Activated T-cell treated with anti-CD3 and anti-CD28 coated beads for 24 hours (primary cell): ENCODE measurements at regions not wholly inside any gene's neighbourhood (a gene's known extent, or its start where the extent isn't known, plus 50 kb on each side); places are given as distances from the start of the nearest gene placed in this dataset.
"Not testable (repeated sequence)": the region's sequence is repeated elsewhere in the genome, so short reads cannot be mapped to it uniquely, and the experiment has no call there.

ENCODE experiments used
- DNase-seq: peaks from one replicate; pipeline ENCODE4 v3.0.0-alpha.2; 2020; ENCODE audit warnings: low read depth

DNA sequence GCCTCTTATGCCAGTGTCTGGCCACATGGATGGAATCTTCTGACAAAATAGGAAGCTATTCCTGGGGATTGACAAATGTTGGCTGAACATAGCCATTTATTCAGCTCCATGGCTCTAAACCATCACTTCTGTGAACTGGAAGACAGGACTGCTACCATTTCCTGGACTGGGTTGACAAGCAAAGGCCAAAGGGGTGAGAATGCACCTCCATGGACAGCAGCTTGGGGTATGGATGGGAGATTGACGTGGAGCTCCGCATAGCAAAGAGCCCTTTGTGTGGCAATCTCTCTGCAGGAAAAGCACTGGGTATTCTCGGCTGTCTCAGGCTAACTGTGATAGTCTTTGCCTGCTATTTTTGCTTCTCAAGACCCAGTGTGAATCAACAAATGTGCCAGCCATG lies 223.0 kb upstream of the EGLN3 start:
- no peak for DNase-seq

DNA sequence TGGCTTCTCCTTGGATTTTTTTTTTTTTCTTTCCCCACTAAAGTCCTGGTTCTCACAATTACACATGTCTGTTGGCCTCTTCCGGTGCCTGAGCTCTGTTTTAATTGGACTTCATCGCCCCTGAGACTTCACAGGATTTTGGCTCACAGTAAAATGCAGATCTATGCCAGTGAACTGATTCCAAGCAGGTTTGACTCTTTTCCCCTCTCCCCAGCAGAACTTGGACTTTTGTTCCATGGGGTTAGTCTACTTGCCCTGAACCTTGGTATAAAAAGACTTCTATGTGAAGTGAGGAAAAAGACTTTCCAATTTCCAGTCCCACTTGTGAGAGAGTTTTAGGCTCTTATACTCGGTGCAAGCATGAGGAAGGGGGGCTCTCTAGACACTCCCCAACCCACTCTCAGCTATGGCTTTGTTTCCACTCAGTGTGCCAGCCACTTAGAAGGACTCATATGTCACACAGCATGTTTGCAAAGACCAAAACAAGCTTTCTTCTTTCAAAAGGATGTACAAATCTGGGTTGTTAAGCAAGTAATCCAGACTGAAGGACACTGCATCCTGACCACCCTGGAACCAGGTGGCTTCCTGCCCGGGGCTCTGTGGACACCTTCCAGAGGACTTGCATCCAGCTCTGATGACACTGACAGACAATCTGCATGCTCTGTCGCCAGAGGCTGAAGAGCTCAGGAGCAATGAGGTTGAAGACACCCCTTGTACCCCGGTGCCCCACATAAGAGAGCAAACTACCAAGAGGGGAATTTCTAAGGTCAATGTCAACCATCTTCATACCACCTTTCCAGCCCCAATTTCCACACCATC lies 221.9 kb upstream of the EGLN3 start:
- no peak for DNase-seq

DNA sequence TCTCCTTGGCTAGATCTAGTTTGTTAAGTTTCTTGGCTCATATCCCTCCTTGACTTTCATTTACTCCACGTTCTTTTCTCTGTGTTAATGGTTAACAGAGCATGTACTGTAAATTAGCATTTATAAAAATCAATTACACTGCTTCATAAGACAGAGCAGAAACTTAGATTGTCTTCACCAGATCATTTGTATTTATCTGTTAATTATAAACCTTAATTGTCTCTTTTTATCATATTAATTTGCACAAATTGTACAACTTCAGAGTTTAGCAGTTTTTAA lies 221.2 kb upstream of the EGLN3 start:
- no peak for DNase-seq

DNA sequence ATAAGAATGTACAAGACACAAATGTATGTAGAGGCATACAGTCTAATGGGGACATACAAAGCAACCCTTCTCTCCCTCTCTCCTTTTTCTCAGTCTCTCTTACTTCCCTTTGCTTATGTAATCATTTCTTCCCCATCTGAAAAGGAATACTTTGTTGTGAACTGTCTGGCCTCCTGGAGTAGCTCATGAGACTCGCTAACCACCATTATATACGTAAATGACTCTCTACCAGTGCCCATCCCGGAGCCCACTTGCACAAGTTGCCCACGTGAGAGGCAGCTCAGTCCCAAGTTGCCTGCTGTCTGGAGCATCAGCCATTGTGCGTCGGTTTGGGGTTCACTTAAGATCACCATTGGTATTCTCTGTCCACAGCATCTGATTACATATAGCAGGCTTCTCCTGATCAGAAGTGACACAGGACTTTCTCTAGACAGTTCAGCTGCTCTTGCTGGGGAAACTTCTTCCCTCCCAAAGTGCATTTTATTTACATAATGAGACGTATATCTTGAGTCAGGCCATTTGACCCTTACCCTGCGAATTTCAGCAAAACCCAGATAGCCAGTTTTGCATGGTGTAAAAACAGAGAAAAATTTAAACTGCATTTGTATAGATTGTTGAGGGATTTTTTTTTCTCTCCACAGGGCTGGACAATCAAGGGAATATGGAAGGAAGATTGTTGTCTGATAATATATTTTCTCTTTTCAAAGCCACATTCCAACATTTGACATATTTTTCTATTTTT lies 220.7 kb upstream of the EGLN3 start:
- no peak for DNase-seq

DNA sequence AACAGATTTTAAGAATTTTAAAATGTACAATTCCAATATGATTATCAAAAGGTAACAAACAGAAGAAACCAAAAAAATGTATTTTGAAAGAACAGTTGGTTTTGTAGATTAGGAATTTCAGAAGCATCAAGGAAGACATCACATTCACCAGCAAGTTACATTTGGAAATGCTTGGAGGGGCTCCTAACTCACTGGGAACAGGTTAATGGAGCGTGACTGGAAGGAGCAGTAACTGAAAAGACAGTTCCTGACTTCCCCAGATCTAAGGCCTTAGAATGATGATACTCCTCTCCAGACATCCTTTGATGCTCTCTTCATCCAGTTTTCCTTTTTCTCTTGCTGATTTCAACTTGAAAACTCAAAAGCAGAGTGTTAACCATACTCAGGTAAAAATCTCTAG lies 220.0 kb upstream of the EGLN3 start:
- no peak for DNase-seq

DNA sequence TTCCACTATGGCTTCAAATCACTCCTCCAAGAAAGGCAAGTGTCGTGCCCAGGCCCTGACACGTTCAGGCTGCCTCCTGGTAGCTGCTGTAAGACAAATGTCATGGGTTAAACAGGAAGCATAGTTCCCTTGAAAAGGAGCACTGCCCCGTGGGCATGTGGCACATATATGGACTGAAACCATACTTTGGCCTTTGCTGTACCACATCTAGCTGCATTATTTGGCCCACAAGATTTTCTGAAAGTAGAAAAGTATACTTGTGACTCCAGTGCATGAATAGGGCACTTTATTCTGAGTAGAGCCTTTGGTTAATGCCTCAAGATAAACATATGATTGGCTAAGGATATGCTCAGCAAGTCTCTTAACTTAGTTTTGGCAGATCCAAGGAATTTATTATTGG lies 218.7 kb upstream of the EGLN3 start:
- DNase-seq, result no peak

DNA sequence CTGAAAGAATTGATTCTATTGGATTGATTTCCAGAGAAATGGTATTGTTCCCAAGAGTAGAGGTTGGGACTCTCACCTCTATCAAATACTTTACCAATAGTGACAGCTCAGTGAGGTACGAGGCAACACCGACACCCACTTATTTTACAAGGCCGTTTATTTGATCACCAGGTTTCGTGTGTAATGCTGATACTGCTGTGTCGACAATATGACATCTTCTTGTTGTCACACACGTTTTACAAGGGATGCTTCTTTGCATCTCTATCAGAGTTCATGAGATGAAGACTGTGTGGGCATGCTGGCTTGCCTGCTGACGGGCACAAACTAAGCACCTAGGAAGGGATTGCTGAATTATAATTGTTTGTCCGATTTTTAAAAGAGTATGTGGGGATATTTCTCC lies 217.8 kb upstream of the EGLN3 start:
- DNase-seq, result no peak

DNA sequence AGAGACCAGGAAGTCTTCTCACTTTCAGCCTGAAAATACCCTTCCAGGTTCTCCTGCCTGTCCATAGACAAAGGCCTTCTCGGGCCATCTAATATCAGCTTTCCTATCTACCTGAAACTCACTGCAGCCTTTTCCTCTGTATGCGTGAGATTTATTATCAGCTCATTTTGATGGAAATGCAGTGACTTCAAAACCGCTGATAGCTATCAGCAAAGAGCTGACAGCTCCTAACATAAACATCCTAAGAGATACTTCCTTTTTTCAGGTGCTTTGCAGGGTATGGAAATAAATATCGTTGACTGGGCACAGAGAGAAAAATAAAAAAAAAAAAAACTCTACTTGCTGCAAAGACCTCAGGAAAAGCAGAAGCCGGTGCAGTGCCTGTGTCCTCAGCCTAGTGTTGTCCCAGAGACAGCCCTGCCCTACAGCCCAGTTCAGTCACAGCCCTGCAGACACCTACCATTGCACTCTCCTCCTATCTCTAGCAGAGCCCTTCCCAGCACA lies 215.0 kb upstream of the EGLN3 start:
- DNase-seq, result no peak

DNA sequence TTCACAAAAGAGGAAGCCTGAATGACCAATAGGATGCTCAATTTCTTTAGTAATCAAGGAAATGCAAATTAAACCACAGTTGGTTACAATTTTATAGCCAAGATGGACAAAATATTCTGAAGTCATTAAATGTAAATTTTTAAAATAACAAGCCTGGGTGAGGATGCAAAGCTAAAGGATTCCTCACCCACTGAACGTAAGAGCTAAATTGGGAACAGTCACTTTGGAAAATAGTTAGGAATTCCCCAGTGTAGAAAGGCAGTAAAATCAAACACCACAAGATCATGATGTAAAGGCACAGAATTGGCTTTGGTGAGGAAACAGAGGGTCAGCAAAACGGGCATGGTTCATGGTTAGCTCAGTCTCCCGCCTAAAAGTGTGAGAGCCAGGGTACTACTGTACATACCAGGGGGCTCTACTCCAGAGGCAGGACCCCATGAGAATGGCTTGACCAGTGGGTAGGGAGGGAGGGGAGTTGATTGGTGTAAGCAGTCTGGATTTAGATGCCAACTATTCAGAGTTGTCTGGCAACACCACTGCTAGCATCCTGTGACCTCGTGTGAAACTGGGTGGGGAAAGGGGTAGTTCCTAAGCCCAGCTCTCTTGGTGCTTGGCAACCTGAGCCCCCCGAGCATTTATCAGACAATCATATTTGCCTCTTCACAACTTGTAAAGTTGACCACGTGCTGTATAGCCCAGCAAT lies 213.4 kb upstream of the EGLN3 start:
- no peak for DNase-seq

DNA sequence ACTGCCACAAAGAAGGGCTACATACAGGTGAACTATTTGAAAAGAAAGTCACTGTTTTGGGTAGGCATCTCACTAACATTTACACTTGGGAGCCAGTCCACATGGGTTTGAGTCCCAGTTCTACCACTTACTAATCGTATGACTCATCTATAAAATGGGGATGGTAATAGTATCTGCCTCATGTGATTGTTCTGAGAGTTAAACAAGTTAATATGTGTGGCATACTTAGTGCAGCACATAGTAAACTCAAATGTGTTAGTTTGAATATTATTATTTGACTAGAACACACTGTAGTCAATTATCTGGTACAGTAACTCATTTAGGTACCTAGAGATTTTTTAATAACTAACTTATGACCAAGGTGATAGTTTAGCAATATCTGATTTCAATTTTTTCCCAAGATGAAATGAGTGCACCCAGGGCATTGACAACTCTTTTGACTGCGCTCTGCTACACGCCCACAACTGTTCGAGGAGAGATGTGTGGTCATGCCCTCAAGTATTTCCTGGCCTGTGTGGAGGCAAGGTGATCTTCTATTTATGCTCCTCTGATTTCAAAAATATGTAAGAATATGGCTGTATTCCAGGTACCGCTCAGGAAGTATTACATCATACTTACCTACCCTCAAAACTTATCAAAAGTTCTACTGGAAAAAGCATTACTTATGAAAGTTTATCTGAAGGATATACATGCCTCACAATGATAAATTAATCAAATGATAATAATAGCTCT lies 210.6 kb upstream of the EGLN3 start:
- DNase-seq, result no peak

DNA sequence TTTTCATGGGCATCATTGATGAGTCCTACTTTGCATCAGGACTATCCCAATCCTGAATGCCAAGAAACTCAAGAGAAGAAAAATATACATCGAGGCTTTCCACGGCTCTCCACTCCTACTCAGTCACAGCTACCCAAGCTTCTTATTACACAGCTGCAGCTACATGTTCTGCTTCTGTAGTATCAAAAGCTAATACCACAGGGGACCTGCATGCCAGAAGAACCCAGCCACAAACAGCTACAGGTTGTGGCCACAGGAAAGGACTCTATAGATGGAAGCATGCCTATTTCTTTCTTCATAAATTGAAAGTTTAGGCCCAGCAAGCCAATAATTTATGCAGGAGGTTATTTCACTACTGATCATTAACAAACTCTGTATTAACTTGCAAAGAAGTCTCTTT lies 209.7 kb upstream of the EGLN3 start:
- no peak for DNase-seq

DNA sequence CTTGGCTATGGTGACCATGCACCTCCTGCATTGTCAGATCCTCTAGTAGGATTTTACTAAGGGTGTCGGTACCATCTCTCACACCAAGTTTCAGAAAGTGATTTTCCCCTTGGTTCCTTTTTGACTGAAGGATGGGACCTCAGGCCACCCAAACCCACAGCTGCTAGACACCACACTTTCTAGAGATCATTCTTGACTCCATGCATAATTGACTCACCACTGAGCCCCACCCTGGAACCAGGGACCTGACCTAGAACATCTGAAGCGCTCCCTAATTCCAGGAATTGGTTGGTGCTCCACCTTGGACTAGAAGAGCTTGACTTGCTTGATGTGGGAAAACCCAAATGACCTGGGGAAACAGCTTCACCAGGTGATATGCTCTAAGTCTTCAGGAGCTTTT lies 206.8 kb upstream of the EGLN3 start:
- DNase-seq, result no peak

DNA sequence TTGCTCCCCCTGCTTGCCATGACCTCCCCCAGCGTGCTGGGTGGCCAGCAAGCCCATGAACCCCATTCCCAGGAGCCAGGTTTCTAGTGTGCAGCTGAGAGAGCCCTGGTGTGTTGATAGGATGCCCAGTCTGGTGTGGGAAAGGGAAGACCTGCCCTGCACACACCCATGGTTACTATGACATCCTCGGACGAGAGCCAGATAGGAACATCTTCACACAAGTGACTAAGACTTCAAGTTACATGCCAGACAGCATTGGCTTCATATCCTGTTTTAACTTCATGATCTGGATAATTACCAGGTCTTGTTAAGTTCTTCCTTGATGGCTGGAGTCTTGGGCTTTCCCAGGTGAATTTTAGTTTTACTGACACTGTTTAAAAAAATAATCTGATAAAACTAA lies 196.6 kb upstream of the EGLN3 start:
- no peak for DNase-seq

DNA sequence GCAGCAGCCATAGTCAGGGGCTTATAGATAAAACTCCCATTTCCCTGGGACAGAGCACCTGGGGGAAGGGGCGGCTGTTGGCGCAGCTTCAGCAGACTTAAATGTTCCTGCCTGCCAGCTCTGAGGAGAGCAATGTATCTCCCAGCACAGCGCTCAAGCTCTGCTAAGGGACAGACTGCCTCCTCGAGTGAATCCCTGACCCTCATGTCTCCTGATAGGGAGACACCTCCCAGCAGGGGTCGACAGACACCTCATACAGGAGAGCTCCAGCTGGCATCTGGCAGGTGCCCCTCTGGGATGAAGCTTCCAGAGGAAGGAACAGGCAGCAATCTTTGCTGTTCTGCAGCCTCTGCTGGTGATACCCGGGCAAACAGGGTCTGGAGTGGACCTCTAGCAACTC lies 189.3 kb upstream of the EGLN3 start:
- DNase-seq, result not testable (repeated sequence)

DNA sequence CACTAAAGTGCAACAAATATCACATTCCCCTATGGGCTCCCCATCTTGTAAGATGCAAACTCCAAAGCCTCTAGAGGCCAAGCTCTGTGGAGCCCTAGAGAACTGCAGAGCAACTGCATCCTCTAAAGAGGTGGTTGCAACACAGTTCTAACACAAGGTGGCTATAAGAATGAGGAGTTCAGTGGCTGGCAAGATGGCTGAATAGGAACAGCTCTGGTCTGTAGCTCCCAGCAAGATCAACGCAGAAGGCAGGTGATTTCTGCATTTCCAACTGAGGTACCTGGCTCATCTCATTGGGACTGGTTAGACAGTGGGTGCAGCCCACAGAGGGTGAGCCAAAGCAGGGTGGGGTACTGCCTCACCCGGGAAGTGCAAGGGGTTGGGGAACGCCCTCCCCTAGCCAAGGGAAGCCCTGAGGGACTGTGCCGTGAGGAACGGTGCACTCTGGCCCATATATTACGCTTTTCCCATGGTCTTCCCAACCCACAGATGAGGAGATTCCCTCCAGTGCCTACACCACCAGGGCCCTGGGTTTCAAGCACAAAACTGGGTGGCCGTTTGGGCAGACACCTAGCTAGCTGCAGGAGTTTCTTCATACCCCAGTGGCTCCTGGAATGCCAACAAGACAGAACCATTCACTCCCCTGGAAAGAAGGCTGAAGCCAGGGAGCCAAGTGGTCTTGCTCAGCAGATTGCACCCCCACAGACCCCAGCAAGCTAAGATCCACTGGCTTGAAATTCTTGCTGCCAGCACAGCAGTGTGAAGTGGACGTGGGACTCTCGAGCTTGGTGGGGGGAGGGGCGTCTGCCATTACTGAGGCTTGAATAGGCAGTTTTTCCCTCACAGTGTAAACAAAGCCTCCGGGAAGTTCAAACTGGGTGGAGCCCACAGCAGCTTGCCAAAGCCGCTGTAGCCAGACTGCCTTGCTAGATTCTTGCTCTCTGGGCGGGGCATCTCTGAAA lies 188.6 kb upstream of the EGLN3 start:
- not testable (repeated sequence) for DNase-seq

DNA sequence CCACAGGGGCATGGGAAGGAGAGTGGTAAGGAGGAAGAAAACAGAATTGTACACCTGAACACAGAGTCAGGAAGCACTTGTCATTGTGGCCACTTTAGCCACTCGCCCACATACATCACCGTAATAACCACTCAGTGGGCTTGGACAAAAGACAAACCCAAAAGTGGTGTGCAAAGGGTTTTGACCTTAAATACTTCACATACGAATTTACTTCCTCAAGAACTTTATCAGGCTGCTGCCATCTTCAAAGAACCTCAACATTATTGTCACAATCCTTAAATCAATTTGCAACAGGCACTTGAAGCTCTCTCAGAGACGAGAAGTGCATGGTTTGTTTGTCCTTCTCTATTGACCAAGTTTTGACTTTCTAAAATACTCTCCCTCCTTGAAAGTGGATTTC lies 187.3 kb upstream of the EGLN3 start:
- DNase-seq, result no peak

DNA sequence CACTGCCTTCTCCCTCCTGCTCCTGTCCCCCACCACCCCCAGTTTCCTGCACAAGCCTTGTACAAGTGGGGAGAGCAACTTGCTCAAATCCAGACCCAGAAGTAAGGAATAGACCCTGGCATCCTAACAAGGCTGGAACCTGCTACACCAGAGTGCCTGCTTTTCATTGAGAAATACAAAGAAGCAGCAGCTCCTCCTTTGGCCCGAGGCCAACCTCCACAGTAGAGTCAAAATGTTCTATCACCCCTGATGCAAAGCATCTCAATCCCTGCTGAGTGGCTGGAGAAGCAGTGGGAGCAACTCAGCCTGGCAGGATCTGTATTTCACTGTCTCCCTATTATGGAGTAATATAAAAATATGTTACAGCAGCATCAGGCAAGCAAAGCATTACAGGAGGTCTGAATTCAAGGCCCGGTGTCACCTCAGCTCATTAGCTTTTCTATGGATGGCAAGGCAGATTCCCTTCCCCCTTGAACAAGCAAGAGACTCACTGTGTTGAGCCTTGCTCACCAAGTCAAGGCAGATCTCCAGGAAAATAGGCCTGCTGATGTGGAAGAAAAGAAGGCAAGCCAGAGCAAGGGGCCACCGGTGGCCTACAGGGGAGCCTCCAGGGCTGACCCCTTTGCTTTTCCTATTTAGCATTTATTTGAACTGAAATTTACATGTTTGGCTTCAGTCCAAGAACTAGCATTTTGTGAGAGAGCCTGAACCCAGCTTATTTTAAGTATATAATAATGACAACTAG lies 186.3 kb upstream of the EGLN3 start:
- no peak for DNase-seq

DNA sequence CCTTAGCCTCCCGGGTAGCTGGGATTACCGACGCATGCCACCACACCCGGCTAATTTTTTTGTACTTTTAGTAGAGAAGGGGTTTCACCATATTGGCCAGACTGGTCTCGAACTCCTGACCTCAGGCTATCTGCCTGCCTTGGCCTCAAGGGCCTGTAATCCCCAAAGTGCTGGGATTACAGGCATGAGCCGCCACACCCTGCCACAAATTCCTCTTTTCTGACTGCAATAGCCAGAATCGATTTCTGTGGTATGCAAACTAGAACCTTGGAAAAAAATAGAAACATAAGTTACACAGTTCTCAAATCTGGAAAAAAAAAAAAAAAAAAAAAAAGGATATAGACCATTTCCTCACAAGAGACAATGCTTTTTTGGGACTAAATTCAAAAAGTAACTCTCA lies 184.6 kb upstream of the EGLN3 start:
- no peak for DNase-seq

DNA sequence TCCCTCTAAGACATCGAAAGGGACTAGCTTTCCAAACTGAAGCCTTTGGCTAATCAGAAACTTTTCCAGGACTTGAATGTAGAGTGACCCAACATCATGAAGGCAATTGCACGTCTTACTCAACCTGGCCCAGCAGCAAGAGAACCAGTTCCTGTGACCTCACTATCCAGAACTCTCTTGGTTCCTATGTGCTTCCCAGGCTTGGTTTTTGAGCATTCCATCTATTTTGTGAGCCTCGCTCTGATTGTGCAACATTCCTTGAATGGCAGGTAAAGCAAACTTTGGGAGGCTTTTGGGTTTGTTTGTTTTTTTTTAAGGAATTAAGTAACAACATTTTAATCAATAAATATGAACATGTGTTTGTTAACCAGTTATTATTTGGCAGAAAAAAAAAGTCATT lies 183.6 kb upstream of the EGLN3 start:
- no peak for DNase-seq

DNA sequence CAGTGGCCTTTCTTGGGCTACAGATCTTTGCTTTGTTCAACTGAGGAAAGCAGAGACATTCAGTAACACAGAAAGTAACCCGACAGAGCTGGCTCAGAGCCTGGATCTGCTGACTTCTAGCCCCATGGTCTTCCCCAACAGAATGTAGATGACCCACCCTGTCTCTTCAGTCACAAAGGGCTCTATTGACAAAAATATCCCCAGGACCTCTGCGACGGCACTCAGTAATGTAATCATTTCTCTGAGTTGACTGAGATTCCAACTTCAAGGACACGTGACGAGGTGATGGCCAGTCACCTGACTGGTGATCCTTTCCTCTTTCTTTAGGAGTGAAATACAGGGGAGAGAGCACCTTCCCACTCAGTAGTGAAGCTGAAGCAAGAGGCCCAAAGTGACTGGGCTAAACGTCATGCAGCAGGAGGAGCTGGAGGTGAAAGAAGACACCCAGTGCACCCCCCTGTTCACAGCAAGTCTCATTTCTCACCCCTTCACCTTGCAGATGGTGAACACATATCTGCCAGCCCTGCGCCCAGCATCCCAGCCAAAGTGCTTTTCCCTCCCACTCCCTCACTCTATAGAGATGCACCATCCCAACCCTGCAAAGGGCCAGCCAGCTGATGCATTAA lies 179.2 kb upstream of the EGLN3 start:
- no peak for DNase-seq
